ENCODE measurements at regions not wholly inside any gene's neighbourhood (a gene's known extent, or its start where the extent isn't known, plus 50 kb on each side); places are given as distances from the start of the nearest gene placed in this dataset.

DNA sequence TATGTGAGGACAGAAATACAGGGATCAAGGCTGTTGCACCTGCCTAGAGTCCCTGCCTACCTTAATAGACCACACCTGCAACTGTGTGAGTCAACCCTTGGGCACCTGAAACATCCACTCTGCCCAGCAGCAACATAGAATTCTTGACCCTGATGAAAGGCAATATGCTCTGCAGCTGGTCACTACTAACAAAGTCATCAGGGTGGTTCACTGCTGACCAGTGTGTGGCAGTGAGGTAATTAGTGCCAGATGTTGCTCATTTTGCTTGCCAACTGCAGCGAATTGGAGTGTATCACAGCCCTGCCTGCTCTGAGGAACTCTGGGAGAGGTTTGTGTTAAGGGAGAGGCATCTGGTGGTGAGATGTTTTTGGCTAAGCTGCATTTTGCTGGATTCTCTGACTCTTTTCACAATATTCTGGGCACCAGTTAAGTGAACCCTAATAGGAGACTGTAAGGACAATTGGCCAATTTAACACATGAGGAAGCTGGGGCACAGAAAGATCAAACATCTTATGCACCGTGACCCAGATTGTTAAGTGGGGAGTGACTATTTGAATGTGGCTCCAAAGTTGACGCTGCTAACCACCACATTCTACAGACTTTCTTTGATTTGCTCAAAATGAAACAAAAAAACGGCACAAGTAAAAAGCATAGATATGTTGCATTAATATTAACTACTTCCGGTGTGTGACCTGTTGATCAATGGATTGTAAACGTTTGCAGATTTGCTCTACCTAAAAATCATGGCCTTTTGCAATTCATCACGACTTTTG, 61.9 kb upstream of the OPRM1 start:
- no peaks in the 10 kb centered on the region for H3K4me1 ChIP-seq (ENCODE audit: control insufficient read depth, extremely low read depth, insufficient read depth, low read length)
- H3K27ac ChIP-seq (ENCODE audit: control insufficient read depth, insufficient read depth, low read length) = no peak overlapping the region
- no peaks in the 10 kb centered on the region for H3K27me3 ChIP-seq (ENCODE audit: control insufficient read depth, extremely low read depth, insufficient read depth, low read length)
- no peak overlapping the region for H3K4me3 ChIP-seq (ENCODE audit: control insufficient read depth in 2 of 3, extremely low read depth in 1 of 3, insufficient read depth in 2 of 3, low read depth in 1 of 3, low read length in 3 of 3)
- no peaks in the 10 kb centered on the region for H3K79me2 ChIP-seq (ENCODE audit: control insufficient read depth, insufficient read depth, low read length)
- no peaks in the 10 kb centered on the region for H3K9me1 ChIP-seq (ENCODE audit: control insufficient read depth, extremely low read depth, insufficient read depth, low read length)
- DNase-seq (ENCODE audit: low read depth, low spot score) = no peak
- no peak for TF ChIP-seq EZH2 (IDR thresholded peaks at IDR 0.05; ENCODE audit: low read length)
- TF ChIP-seq, protein P1, sequence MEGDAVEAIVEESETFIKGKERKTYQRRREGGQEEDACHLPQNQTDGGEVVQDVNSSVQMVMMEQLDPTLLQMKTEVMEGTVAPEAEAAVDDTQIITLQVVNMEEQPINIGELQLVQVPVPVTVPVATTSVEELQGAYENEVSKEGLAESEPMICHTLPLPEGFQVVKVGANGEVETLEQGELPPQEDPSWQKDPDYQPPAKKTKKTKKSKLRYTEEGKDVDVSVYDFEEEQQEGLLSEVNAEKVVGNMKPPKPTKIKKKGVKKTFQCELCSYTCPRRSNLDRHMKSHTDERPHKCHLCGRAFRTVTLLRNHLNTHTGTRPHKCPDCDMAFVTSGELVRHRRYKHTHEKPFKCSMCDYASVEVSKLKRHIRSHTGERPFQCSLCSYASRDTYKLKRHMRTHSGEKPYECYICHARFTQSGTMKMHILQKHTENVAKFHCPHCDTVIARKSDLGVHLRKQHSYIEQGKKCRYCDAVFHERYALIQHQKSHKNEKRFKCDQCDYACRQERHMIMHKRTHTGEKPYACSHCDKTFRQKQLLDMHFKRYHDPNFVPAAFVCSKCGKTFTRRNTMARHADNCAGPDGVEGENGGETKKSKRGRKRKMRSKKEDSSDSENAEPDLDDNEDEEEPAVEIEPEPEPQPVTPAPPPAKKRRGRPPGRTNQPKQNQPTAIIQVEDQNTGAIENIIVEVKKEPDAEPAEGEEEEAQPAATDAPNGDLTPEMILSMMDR (optimal IDR thresholded peaks at IDR 0.05 in 1 of 3, IDR thresholded peaks at IDR 0.05 in 1 of 3, conservative IDR thresholded peaks at IDR 0.05 in 1 of 3; ENCODE audit: extremely low read depth in 1 of 3, insufficient read depth in 2 of 3, low read length in 3 of 3) = no peak
- no peaks in the 10 kb centered on the region for H3K36me3 ChIP-seq (ENCODE audit: control insufficient read depth in 2 of 2, extremely low read depth in 1 of 2, insufficient read depth in 2 of 2, low read length in 2 of 2)
- FAIRE-seq = no peak
- no peaks in the 10 kb centered on the region for H3K9me3 ChIP-seq (ENCODE audit: control insufficient read depth, low read depth, low read length)
- no peak overlapping the region for H2AFZ ChIP-seq (ENCODE audit: control insufficient read depth, low read length)
- dilution Hi-C loops (cut with MboI; ENCODE audit: extremely low pct_ligation_motif_present, low sequenced_read_pairs) = no loop called here
- no peak overlapping the region for H3K4me2 ChIP-seq (ENCODE audit: control insufficient read depth, extremely low read depth, insufficient read depth, low read depth, low read length)
- no peaks in the 10 kb centered on the region for H4K20me1 ChIP-seq (ENCODE audit: control insufficient read depth, extremely low read depth, insufficient read depth, low read length)
- H3K9ac ChIP-seq (ENCODE audit: control insufficient read depth, extremely low read depth, insufficient read depth, low read length) = no peak overlapping the region

DNA sequence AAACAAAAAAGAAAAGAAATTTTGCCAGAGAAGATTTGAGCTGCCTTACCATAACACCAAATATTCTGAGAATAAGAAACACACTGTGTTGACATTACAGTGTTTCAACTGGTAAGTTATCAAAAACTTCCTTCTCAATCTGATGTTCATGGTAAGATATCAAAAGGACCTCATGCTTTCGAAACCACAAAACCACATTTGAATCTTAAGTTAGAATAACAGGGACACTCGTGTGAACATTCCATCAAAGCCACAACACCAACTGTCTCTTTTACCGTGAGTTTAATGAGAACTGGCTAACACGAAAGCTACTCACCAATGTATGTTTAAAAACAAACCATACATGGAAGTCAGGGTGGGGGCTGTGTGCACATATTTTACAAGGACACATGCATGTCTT, 73.0 kb upstream of the OPRM1 start:
- FAIRE-seq = no peak
- dilution Hi-C loops (cut with MboI; ENCODE audit: extremely low pct_ligation_motif_present, low sequenced_read_pairs) = no loop called here

More for the DNA sequence above, 73.0 kb upstream of the OPRM1 start:
- Histone ChIP-seq H3K27ac (ENCODE audit: control insufficient read depth, insufficient read depth, low read length) (no peak overlapping the region), H3K36me3 (ENCODE audit: control insufficient read depth in 2 of 2, extremely low read depth in 1 of 2, insufficient read depth in 2 of 2, low read length in 2 of 2) (no peaks in the 10 kb centered on the region), H3K4me3 (ENCODE audit: control insufficient read depth in 2 of 3, extremely low read depth in 1 of 3, insufficient read depth in 2 of 3, low read depth in 1 of 3, low read length in 3 of 3) (no peak overlapping the region), H3K4me2 (ENCODE audit: control insufficient read depth, extremely low read depth, insufficient read depth, low read depth, low read length) (no peak overlapping the region), H3K9ac (ENCODE audit: control insufficient read depth, extremely low read depth, insufficient read depth, low read length) (no peak overlapping the region), H3K27me3 (ENCODE audit: control insufficient read depth, extremely low read depth, insufficient read depth, low read length) (no peaks in the 10 kb centered on the region), H3K4me1 (ENCODE audit: control insufficient read depth, extremely low read depth, insufficient read depth, low read length) (no peaks in the 10 kb centered on the region), H3K9me1 (ENCODE audit: control insufficient read depth, extremely low read depth, insufficient read depth, low read length) (no peaks in the 10 kb centered on the region), H3K79me2 (ENCODE audit: control insufficient read depth, insufficient read depth, low read length) (no peaks in the 10 kb centered on the region), H4K20me1 (ENCODE audit: control insufficient read depth, extremely low read depth, insufficient read depth, low read length) (no peaks in the 10 kb centered on the region), H2AFZ (ENCODE audit: control insufficient read depth, low read length) (no peak overlapping the region), H3K9me3 (ENCODE audit: control insufficient read depth, low read depth, low read length) (no peaks in the 10 kb centered on the region)
- no peak for DNase-seq (ENCODE audit: low read depth, low spot score)
- TF ChIP-seq, protein P1 (optimal IDR thresholded peaks at IDR 0.05 in 1 of 3, IDR thresholded peaks at IDR 0.05 in 1 of 3, conservative IDR thresholded peaks at IDR 0.05 in 1 of 3; ENCODE audit: extremely low read depth in 1 of 3, insufficient read depth in 2 of 3, low read length in 3 of 3) = no peak
- TF ChIP-seq EZH2 (IDR thresholded peaks at IDR 0.05; ENCODE audit: low read length) = no peak

Measured in keratinocyte (primary cell).